ENCODE measurements at regions not wholly inside any gene's neighbourhood (a gene's known extent, or its start where the extent isn't known, plus 50 kb on each side); places are given as distances from the start of the nearest gene placed in this dataset.

GRCh38 chr1:157442065-157442464, 110.2 kb downstream of the FCRL5 start:
- ChIA-PET CTCF (no interaction called here), POLR2A (ENCODE audit: low non-redundant PET) (no interaction called here)
- peaks cover 5% of the 10 kb centered on the region for H3K4me1 ChIP-seq (ENCODE audit: insufficient read depth, low read length, poor library complexity, severe bottlenecking)
- intact Hi-C loops (cut with micrococcal nuclease; ENCODE audit: unreplicated experiment) = no loop called here
- no peak overlapping the region for H3K27ac ChIP-seq (ENCODE audit: low read depth, low read length, poor library complexity, severe bottlenecking)
- no peak for DNase-seq (ENCODE audit: low spot score)
- no peaks in the 10 kb centered on the region for H3K9me3 ChIP-seq (ENCODE audit: low read depth, low read length, poor library complexity, severe bottlenecking)
- BruUV-seq (replicated peaks) = no TSS peak
- TF ChIP-seq CTCF (conservative IDR thresholded peaks at IDR 0.05; ENCODE audit: low read depth, low read length) = no peak
- TF ChIP-seq EZH2 (IDR thresholded peaks at IDR 0.05; ENCODE audit: borderline replicate concordance, low read depth, low read length, poor library complexity, severe bottlenecking) = no peak
- H3K27me3 ChIP-seq (replicated peaks; ENCODE audit: insufficient read depth, low read depth, low read length, poor library complexity) = no peaks in the 10 kb centered on the region
- H3K4me3 ChIP-seq (ENCODE audit: low read depth, low read length, poor library complexity, severe bottlenecking) = no peak overlapping the region
- H3K36me3 ChIP-seq (ENCODE audit: insufficient read depth, low read length, poor library complexity, severe bottlenecking) = no peaks in the 10 kb centered on the region

GRCh38 chr1:157439302-157439954, 112.9 kb downstream of the FCRL5 start:
- ChIA-PET CTCF (no interaction called here), POLR2A (ENCODE audit: low non-redundant PET) (no interaction called here)
- DNase-seq (ENCODE audit: low spot score) = no peak
- Histone ChIP-seq H3K27me3 (replicated peaks; ENCODE audit: insufficient read depth, low read depth, low read length, poor library complexity) (peaks cover 7% of the 10 kb centered on the region), H3K4me3 (ENCODE audit: low read depth, low read length, poor library complexity, severe bottlenecking) (no peak overlapping the region), H3K36me3 (ENCODE audit: insufficient read depth, low read length, poor library complexity, severe bottlenecking) (no peaks in the 10 kb centered on the region), H3K27ac (ENCODE audit: low read depth, low read length, poor library complexity, severe bottlenecking) (no peak overlapping the region), H3K9me3 (ENCODE audit: low read depth, low read length, poor library complexity, severe bottlenecking) (no peaks in the 10 kb centered on the region), H3K4me1 (ENCODE audit: insufficient read depth, low read length, poor library complexity, severe bottlenecking) (peaks cover 5% of the 10 kb centered on the region)
- BruUV-seq (replicated peaks) = no TSS peak
- no peak for TF ChIP-seq CTCF (conservative IDR thresholded peaks at IDR 0.05; ENCODE audit: low read depth, low read length)
- TF ChIP-seq EZH2 (IDR thresholded peaks at IDR 0.05; ENCODE audit: borderline replicate concordance, low read depth, low read length, poor library complexity, severe bottlenecking) = no peak
- intact Hi-C loops (cut with micrococcal nuclease; ENCODE audit: unreplicated experiment) = no loop called here

GRCh38 chr1:157438613-157439012, 113.7 kb downstream of the FCRL5 start:
- DNase-seq (ENCODE audit: low spot score) = no peak
- no peaks in the 10 kb centered on the region for H3K9me3 ChIP-seq (ENCODE audit: low read depth, low read length, poor library complexity, severe bottlenecking)
- no peak overlapping the region for H3K27ac ChIP-seq (ENCODE audit: low read depth, low read length, poor library complexity, severe bottlenecking)
- ChIA-PET CTCF (no interaction called here), POLR2A (ENCODE audit: low non-redundant PET) (no interaction called here)
- peaks cover 7% of the 10 kb centered on the region for H3K27me3 ChIP-seq (replicated peaks; ENCODE audit: insufficient read depth, low read depth, low read length, poor library complexity)
- H3K4me3 ChIP-seq (ENCODE audit: low read depth, low read length, poor library complexity, severe bottlenecking) = no peak overlapping the region
- peaks cover 5% of the 10 kb centered on the region for H3K4me1 ChIP-seq (ENCODE audit: insufficient read depth, low read length, poor library complexity, severe bottlenecking)
- BruUV-seq (replicated peaks) = no TSS peak
- no peaks in the 10 kb centered on the region for H3K36me3 ChIP-seq (ENCODE audit: insufficient read depth, low read length, poor library complexity, severe bottlenecking)
- intact Hi-C loops (cut with micrococcal nuclease; ENCODE audit: unreplicated experiment) = no loop called here
- TF ChIP-seq EZH2 (IDR thresholded peaks at IDR 0.05; ENCODE audit: borderline replicate concordance, low read depth, low read length, poor library complexity, severe bottlenecking) = no peak
- TF ChIP-seq CTCF (conservative IDR thresholded peaks at IDR 0.05; ENCODE audit: low read depth, low read length) = no peak
